ENCODE measurements at regions not wholly inside any gene's neighbourhood (a gene's known extent, or its start where the extent isn't known, plus 50 kb on each side); places are given as distances from the start of the nearest gene placed in this dataset.

- intact Hi-C loops (cut with DNase I): no loop called here
- no peaks in the 10 kb centered on the region for H3K27me3 ChIP-seq
- 88% methylated on average over 2 of the region's 2 CpGs for WGBS (ENCODE audit: insufficient coverage, low coverage, low lambda C conversion rate, missing lambda C conversion rate)
Observed at GRCh38 chr2:165033402-165033801, 78.1 kb upstream of the SLC38A11 start.

GRCh38 chr2:165032559-165032958 lies 77.2 kb upstream of the SLC38A11 start:
- intact Hi-C loops (cut with DNase I): no loop called here
- TF ChIP-seq CTCF (IDR thresholded peaks at IDR 0.05) (no peak), POLR2A (IDR thresholded peaks at IDR 0.05) (no peak)
- no peaks in the 10 kb centered on the region for H3K4me1 ChIP-seq
- 67% methylated on average over 2 of the region's 2 CpGs for WGBS (ENCODE audit: insufficient coverage, low coverage, low lambda C conversion rate, missing lambda C conversion rate)
- H3K4me3 ChIP-seq: no peak overlapping the region
- no peaks in the 10 kb centered on the region for H3K9me3 ChIP-seq
- H3K27me3 ChIP-seq: no peaks in the 10 kb centered on the region
- H3K36me3 ChIP-seq: no peaks in the 10 kb centered on the region
- DNase-seq (no peak), ATAC-seq (no peak)
- H3K27ac ChIP-seq: no peak overlapping the region

More at GRCh38 chr2:165033402-165033801, 78.1 kb upstream of the SLC38A11 start:
- Histone ChIP-seq H3K27ac (no peak overlapping the region), H3K4me3 (no peak overlapping the region), H3K4me1 (no peaks in the 10 kb centered on the region), H3K36me3 (no peaks in the 10 kb centered on the region), H3K9me3 (no peaks in the 10 kb centered on the region)
- no peak for ATAC-seq
- TF ChIP-seq CTCF (IDR thresholded peaks at IDR 0.05): no peak
- no peak for DNase-seq

- no peaks in the 10 kb centered on the region for H3K36me3 ChIP-seq
- H3K27ac ChIP-seq: no peak overlapping the region
- TF ChIP-seq CTCF (IDR thresholded peaks at IDR 0.05) (no peak), POLR2A (IDR thresholded peaks at IDR 0.05) (no peak)
- 71% methylated on average over 3 of the region's 3 CpGs for WGBS (ENCODE audit: insufficient coverage, low coverage, low lambda C conversion rate, missing lambda C conversion rate)
- DNase-seq: no peak
- no peaks in the 10 kb centered on the region for H3K27me3 ChIP-seq
- no peak overlapping the region for H3K4me3 ChIP-seq
- no peaks in the 10 kb centered on the region for H3K4me1 ChIP-seq
- intact Hi-C loops (cut with DNase I): loop anchor here in 1 of 2 donors (10.0 kb wide), 1 partner anchor 181 kb away; the partner anchor contains the start of gene SCN3A
- no peak for ATAC-seq
- H3K9me3 ChIP-seq: no peaks in the 10 kb centered on the region
Observed at GRCh38 chr2:165024199-165024598, 68.9 kb upstream of the SLC38A11 start.

GRCh38 chr2:165022781-165023180 lies 67.5 kb upstream of the SLC38A11 start:
- ATAC-seq (no peak), DNase-seq (no peak)
- intact Hi-C loops (cut with DNase I): loop anchor here in 1 of 2 donors (10.0 kb wide), 1 partner anchor 182 kb away; the partner anchor contains the start of gene SCN3A
- Histone ChIP-seq H3K4me3 (no peak overlapping the region), H3K9me3 (no peaks in the 10 kb centered on the region), H3K4me1 (no peaks in the 10 kb centered on the region), H3K27me3 (no peaks in the 10 kb centered on the region), H3K27ac (no peak overlapping the region), H3K36me3 (no peaks in the 10 kb centered on the region)
- TF ChIP-seq CTCF (IDR thresholded peaks at IDR 0.05) (no peak), POLR2A (IDR thresholded peaks at IDR 0.05) (no peak)
- WGBS (ENCODE audit: insufficient coverage, low coverage, low lambda C conversion rate, missing lambda C conversion rate): no CpG with 5 or more reads among the region's 6 CpGs

All from right lobe of liver (tissue), 6 donors.